HEK293 (cell line): ENCODE measurements at regions not wholly inside any gene's neighbourhood (a gene's known extent, or its start where the extent isn't known, plus 50 kb on each side); places are given as distances from the start of the nearest gene placed in this dataset.

Experiments
- CTCF ChIA-PET: fragments of 350-600 bp; formaldehyde crosslinking; extraction: SDS; loops from one replicate; lab custom pipeline; 2021; ENCODE audit warnings: antibody characterized with exemption; lab: Yijun Ruan, JAX
- POLR2A ChIA-PET: fragments of 300-600 bp; formaldehyde crosslinking; extraction: SDS; loops from one replicate; lab custom pipeline; 2020; ENCODE audit warnings: antibody characterized with exemption, inconsistent platforms; lab: Yijun Ruan, JAX
- H3K27ac ChIP-seq: fragments of 200-500 bp; sonication (Bioruptor generic); 2 replicates; pipeline ENCODE4 v1.5.1; 2014; ENCODE audit warnings: low read depth, low read length, control low read depth, inconsistent platforms; ENCODE audit errors: extremely low read depth
- H3K36me3 ChIP-seq, 2 experiments: fragments of 200-500 bp in 1 of 2; sonication (Bioruptor generic) in 1 of 2; 1 replicate in 1 of 2; 2 replicates in 1 of 2; pipeline ENCODE4 v1.5.1; 2014 to 2017; ENCODE audit warnings: inconsistent platforms in 2 of 2, low read length in 2 of 2; ENCODE audit not compliant: control insufficient read depth in 2 of 2, insufficient read depth in 1 of 2
- H3K4me1 ChIP-seq: fragments of 200-500 bp; sonication (Bioruptor generic); 2 replicates; pipeline ENCODE4 v1.5.1; 2014; ENCODE audit warnings: mild to moderate bottlenecking, low read length, inconsistent platforms; ENCODE audit not compliant: control insufficient read depth, insufficient read depth
- H3K4me3 ChIP-seq: 2 replicates; pipeline ENCODE4 v1.5.1; 2011; ENCODE audit warnings: low read depth, mild to moderate bottlenecking, control low read depth, low read length, moderate library complexity
- H3K9me3 ChIP-seq: fragments of 200-500 bp; sonication (Bioruptor generic); 2 replicates; pipeline ENCODE4 v1.5.1; 2014; ENCODE audit warnings: low read depth, low read length, inconsistent platforms; ENCODE audit not compliant: control insufficient read depth, insufficient read depth
- KLF16 ChIP-seq: fragments of 450-650 bp; formaldehyde crosslinking; IDR thresholded peaks from 2 replicates; pipeline ENCODE4 v1.5.1; 2017; ENCODE audit warnings: missing biosample characterization, missing genetic modification characterization
- PRDM1 ChIP-seq: fragments of 450-650 bp; formaldehyde crosslinking; IDR thresholded peaks from 2 replicates; pipeline ENCODE4; 2016; ENCODE audit warnings: missing biosample characterization, missing genetic modification characterization
- SP3 ChIP-seq: fragments of 450-650 bp; formaldehyde crosslinking; IDR thresholded peaks from 2 replicates; pipeline ENCODE4 v1.5.1; 2016; ENCODE audit warnings: missing biosample characterization, missing genetic modification characterization
- ZBTB8A ChIP-seq: fragments of 450-650 bp; formaldehyde crosslinking; IDR thresholded peaks from 2 replicates; pipeline ENCODE4 v1.5.1; 2016; ENCODE audit warnings: missing biosample characterization, missing genetic modification characterization
- ZNF132 ChIP-seq: fragments of 450-650 bp; formaldehyde crosslinking; IDR thresholded peaks from 2 replicates; pipeline ENCODE4 v1.5.1; 2017; ENCODE audit warnings: missing biosample characterization, missing genetic modification characterization, borderline replicate concordance
- ZNF211 ChIP-seq: fragments of 450-650 bp; formaldehyde crosslinking; IDR thresholded peaks from 2 replicates; pipeline ENCODE4 v1.5.1; 2016; ENCODE audit warnings: low read depth, missing biosample characterization, missing genetic modification characterization
- ZNF501 ChIP-seq: fragments of 450-650 bp; formaldehyde crosslinking; IDR thresholded peaks from 2 replicates; pipeline ENCODE4 v1.5.1; 2016; ENCODE audit warnings: missing biosample characterization, missing genetic modification characterization
- ZNF530 ChIP-seq: fragments of 450-650 bp; formaldehyde crosslinking; IDR thresholded peaks from 2 replicates; pipeline ENCODE4 v1.5.1; 2016; ENCODE audit warnings: low read depth, missing biosample characterization, missing genetic modification characterization
- ZNF658 ChIP-seq: fragments of 450-650 bp; formaldehyde crosslinking; IDR thresholded peaks from 2 replicates; pipeline ENCODE4; 2016; ENCODE audit warnings: missing biosample characterization, missing genetic modification characterization
- ZNF747 ChIP-seq: fragments of 450-650 bp; formaldehyde crosslinking; IDR thresholded peaks from 2 replicates; pipeline ENCODE4 v1.5.1; 2016; ENCODE audit warnings: missing biosample characterization, missing genetic modification characterization
- ZNF777 ChIP-seq: fragments of 450-650 bp; formaldehyde crosslinking; IDR thresholded peaks from 2 replicates; pipeline ENCODE4 v1.5.1; 2017; ENCODE audit warnings: missing biosample characterization, missing genetic modification characterization, borderline replicate concordance
- TF ChIP-seq, protein P1 (sequence below): fragments of 450-650 bp; formaldehyde crosslinking; IDR thresholded peaks from 2 replicates; pipeline ENCODE4 v1.5.1; 2017; ENCODE audit warnings: missing biosample characterization, missing genetic modification characterization
- TF ChIP-seq, protein P2 (sequence below): fragments of 450-650 bp; IDR thresholded peaks from 2 replicates; pipeline ENCODE4 v1.5.1; 2018; ENCODE audit warnings: missing biosample characterization, missing genetic modification characterization
- TF ChIP-seq, protein P3 (sequence below): fragments of 450-650 bp; formaldehyde crosslinking; IDR thresholded peaks from 2 replicates; pipeline ENCODE4 v1.5.1; 2016; ENCODE audit warnings: missing biosample characterization, missing genetic modification characterization
- TF ChIP-seq, protein P4 (sequence below): sonication (generic); formaldehyde crosslinking; IDR thresholded peaks from 2 replicates; pipeline ENCODE4 v1.8.1; 2022; ENCODE audit warnings: mild to moderate bottlenecking, moderate library complexity, missing genetic modification reagents
- TF ChIP-seq, protein P5 (sequence below): fragments of 450-650 bp; formaldehyde crosslinking; IDR thresholded peaks from 2 replicates; pipeline ENCODE4 v1.5.1; 2016; ENCODE audit warnings: missing biosample characterization, missing genetic modification characterization, low read depth
- TF ChIP-seq, protein P6 (sequence below): fragments of 450-650 bp; formaldehyde crosslinking; IDR thresholded peaks from 2 replicates; pipeline ENCODE4 v1.5.1; 2017; ENCODE audit warnings: missing biosample characterization, missing genetic modification characterization
- TF ChIP-seq, protein P7 (sequence below): fragments of 450-650 bp; formaldehyde crosslinking; IDR thresholded peaks from 2 replicates; pipeline ENCODE4 v1.5.1; 2016; ENCODE audit warnings: missing biosample characterization, missing genetic modification characterization
- TF ChIP-seq, protein P8 (sequence below): fragments of 450-650 bp; formaldehyde crosslinking; IDR thresholded peaks from 2 replicates; pipeline ENCODE4 v1.5.1; 2016; ENCODE audit warnings: missing biosample characterization, missing genetic modification characterization

DNA sequence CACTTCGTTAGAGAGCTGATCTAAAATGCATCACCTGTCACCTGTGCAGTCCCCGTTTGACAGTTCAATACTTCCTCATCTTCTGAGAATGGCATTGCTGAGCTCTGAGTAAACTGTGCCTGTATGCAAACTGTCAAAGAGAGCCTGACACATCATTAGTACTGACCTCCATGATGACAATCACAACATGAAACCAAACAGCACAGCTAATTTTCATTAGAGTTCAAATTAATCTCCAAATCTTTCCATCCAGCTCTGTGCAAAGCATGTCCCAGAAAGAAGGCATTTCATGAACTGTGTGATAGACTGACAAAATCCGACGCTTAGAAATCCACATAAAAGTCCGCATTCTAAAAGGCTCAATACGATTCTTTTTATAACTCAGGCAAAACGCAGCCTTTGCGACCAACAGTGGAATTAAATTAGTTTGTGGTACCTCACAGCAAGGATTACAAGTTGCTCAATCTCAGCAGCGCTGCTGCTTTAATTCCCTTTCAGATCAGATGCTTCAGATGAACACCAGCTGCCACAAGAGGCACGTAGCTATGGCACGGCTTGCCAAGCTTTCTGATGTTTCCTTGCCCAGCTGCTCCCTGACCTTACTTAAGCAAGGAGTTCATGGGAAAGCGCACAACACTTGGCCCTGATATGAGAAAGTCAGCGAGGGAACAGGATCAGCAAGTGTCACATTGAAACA, 765.5 kb upstream of the PRMT6 start (continued):
- TF ChIP-seq, protein P1, sequence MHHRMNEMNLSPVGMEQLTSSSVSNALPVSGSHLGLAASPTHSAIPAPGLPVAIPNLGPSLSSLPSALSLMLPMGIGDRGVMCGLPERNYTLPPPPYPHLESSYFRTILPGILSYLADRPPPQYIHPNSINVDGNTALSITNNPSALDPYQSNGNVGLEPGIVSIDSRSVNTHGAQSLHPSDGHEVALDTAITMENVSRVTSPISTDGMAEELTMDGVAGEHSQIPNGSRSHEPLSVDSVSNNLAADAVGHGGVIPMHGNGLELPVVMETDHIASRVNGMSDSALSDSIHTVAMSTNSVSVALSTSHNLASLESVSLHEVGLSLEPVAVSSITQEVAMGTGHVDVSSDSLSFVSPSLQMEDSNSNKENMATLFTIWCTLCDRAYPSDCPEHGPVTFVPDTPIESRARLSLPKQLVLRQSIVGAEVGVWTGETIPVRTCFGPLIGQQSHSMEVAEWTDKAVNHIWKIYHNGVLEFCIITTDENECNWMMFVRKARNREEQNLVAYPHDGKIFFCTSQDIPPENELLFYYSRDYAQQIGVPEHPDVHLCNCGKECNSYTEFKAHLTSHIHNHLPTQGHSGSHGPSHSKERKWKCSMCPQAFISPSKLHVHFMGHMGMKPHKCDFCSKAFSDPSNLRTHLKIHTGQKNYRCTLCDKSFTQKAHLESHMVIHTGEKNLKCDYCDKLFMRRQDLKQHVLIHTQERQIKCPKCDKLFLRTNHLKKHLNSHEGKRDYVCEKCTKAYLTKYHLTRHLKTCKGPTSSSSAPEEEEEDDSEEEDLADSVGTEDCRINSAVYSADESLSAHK (tag by site-specific recombination): no peak
- no peak for TF ChIP-seq ZNF501

DNA sequence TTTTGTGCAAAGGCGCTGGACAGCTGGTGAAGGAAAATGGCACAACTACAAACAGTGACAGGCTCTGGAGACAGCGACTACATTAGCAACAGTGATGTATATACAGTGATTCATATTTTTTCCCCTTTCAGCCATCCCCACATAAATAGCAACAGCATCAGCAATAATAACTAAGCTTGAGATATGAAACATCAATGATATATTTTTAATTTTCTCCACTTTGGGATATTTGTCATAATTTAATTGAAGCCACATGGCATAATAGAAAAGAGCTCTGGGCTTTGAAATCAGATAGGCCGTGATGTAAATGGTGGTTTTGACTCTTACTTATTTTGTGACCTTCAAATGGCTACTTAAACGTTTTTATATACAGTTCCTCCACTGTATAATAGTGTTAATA, 764.3 kb upstream of the PRMT6 start:
- POLR2A ChIA-PET: no interaction called here
- Histone ChIP-seq H3K4me3 (no peak overlapping the region), H3K27ac (no peak overlapping the region), H3K36me3 (no peaks in the 10 kb centered on the region)
- TF ChIP-seq KLF16 (tag by site-specific recombination) (no peak), ZNF777 (tag by site-specific recombination) (no peak), ZNF658 (no peak), ZNF747 (tag by site-specific recombination) (no peak), ZBTB8A (no peak)
- TF ChIP-seq, protein P2, sequence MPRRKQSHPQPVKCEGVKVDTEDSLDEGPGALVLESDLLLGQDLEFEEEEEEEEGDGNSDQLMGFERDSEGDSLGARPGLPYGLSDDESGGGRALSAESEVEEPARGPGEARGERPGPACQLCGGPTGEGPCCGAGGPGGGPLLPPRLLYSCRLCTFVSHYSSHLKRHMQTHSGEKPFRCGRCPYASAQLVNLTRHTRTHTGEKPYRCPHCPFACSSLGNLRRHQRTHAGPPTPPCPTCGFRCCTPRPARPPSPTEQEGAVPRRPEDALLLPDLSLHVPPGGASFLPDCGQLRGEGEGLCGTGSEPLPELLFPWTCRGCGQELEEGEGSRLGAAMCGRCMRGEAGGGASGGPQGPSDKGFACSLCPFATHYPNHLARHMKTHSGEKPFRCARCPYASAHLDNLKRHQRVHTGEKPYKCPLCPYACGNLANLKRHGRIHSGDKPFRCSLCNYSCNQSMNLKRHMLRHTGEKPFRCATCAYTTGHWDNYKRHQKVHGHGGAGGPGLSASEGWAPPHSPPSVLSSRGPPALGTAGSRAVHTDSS: no peak
- TF ChIP-seq, protein P3, sequence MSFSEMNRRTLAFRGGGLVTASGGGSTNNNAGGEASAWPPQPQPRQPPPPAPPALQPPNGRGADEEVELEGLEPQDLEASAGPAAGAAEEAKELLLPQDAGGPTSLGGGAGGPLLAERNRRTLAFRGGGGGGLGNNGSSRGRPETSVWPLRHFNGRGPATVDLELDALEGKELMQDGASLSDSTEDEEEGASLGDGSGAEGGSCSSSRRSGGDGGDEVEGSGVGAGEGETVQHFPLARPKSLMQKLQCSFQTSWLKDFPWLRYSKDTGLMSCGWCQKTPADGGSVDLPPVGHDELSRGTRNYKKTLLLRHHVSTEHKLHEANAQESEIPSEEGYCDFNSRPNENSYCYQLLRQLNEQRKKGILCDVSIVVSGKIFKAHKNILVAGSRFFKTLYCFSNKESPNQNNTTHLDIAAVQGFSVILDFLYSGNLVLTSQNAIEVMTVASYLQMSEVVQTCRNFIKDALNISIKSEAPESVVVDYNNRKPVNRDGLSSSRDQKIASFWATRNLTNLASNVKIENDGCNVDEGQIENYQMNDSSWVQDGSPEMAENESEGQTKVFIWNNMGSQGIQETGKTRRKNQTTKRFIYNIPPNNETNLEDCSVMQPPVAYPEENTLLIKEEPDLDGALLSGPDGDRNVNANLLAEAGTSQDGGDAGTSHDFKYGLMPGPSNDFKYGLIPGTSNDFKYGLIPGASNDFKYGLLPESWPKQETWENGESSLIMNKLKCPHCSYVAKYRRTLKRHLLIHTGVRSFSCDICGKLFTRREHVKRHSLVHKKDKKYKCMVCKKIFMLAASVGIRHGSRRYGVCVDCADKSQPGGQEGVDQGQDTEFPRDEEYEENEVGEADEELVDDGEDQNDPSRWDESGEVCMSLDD (tag by site-specific recombination): no peak
- TF ChIP-seq, all 188 proteins: peak for 0
- Histone ChIP-seq H3K4me1 (no peaks in the 10 kb centered on the region), H3K9me3 (no peaks in the 10 kb centered on the region)
- CTCF ChIA-PET: no interaction called here

DNA sequence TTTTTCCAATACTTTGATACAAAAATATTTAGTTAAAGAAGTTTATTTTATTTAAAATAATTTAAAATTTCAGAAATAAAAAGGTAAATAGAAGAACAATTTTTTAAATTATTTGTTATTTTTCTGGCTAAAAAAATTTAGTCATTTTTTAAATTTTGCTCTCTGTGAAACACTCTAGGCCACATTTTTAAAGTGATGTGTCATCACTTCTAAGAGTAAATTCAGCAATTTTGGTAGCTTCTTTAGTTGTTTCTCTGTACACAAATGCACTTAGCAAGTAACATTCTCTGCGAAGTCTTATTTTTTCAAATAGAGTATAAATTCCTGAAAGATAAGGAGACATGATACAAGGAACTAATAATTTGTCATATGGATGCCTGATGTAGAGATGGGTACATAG, 760.0 kb upstream of the PRMT6 start:
- ChIA-PET CTCF (no interaction called here), POLR2A (no interaction called here)
- no peaks in the 10 kb centered on the region for H3K4me1 ChIP-seq
- H3K36me3 ChIP-seq: no peaks in the 10 kb centered on the region
- H3K27ac ChIP-seq: no peak overlapping the region
- H3K4me3 ChIP-seq: no peak overlapping the region
- no peaks in the 10 kb centered on the region for H3K9me3 ChIP-seq
- TF ChIP-seq, protein P4, sequence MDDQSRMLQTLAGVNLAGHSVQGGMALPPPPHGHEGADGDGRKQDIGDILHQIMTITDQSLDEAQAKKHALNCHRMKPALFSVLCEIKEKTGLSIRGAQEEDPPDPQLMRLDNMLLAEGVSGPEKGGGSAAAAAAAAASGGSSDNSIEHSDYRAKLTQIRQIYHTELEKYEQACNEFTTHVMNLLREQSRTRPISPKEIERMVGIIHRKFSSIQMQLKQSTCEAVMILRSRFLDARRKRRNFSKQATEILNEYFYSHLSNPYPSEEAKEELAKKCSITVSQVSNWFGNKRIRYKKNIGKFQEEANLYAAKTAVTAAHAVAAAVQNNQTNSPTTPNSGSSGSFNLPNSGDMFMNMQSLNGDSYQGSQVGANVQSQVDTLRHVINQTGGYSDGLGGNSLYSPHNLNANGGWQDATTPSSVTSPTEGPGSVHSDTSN (CRISPR knock-in tag): no peak
- TF ChIP-seq, protein P5, sequence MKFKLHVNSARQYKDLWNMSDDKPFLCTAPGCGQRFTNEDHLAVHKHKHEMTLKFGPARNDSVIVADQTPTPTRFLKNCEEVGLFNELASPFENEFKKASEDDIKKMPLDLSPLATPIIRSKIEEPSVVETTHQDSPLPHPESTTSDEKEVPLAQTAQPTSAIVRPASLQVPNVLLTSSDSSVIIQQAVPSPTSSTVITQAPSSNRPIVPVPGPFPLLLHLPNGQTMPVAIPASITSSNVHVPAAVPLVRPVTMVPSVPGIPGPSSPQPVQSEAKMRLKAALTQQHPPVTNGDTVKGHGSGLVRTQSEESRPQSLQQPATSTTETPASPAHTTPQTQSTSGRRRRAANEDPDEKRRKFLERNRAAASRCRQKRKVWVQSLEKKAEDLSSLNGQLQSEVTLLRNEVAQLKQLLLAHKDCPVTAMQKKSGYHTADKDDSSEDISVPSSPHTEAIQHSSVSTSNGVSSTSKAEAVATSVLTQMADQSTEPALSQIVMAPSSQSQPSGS (tag by site-specific recombination): no peak
- no peak for TF ChIP-seq SP3
- no peak for TF ChIP-seq ZNF211 (tag by site-specific recombination)
- TF ChIP-seq, protein P6, sequence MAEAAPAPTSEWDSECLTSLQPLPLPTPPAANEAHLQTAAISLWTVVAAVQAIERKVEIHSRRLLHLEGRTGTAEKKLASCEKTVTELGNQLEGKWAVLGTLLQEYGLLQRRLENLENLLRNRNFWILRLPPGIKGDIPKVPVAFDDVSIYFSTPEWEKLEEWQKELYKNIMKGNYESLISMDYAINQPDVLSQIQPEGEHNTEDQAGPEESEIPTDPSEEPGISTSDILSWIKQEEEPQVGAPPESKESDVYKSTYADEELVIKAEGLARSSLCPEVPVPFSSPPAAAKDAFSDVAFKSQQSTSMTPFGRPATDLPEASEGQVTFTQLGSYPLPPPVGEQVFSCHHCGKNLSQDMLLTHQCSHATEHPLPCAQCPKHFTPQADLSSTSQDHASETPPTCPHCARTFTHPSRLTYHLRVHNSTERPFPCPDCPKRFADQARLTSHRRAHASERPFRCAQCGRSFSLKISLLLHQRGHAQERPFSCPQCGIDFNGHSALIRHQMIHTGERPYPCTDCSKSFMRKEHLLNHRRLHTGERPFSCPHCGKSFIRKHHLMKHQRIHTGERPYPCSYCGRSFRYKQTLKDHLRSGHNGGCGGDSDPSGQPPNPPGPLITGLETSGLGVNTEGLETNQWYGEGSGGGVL (tag by site-specific recombination): no peak
- TF ChIP-seq ZNF132 (tag by site-specific recombination): no peak
- TF ChIP-seq, protein P7, sequence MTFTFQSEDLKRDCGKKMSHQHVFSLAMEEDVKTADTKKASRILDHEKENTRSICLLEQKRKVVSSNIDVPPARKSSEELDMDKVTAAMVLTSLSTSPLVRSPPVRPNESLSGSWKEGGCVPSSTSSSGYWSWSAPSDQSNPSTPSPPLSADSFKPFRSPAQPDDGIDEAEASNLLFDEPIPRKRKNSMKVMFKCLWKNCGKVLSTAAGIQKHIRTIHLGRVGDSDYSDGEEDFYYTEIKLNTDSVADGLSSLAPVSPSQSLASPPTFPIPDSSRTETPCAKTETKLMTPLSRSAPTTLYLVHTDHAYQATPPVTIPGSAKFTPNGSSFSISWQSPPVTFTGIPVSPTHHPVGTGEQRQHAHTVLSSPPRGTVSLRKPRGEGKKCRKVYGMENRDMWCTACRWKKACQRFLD (tag by site-specific recombination): no peak
- TF ChIP-seq, protein P8, sequence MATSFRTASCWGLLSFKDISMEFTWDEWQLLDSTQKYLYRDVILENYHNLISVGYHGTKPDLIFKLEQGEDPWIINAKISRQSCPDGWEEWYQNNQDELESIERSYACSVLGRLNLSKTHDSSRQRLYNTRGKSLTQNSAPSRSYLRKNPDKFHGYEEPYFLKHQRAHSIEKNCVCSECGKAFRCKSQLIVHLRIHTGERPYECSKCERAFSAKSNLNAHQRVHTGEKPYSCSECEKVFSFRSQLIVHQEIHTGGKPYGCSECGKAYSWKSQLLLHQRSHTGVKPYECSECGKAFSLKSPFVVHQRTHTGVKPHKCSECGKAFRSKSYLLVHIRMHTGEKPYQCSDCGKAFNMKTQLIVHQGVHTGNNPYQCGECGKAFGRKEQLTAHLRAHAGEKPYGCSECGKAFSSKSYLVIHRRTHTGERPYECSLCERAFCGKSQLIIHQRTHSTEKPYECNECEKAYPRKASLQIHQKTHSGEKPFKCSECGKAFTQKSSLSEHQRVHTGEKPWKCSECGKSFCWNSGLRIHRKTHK (tag by site-specific recombination): no peak
- TF ChIP-seq ZNF530 (tag by site-specific recombination): no peak
- TF ChIP-seq PRDM1 (tag by site-specific recombination): no peak
